Tibial artery (tissue), 4 donors: ENCODE measurements at regions not wholly inside any gene's neighbourhood (a gene's known extent, or its start where the extent isn't known, plus 50 kb on each side); places are given as distances from the start of the nearest gene placed in this dataset.

ENCODE experiments used
- DNase-seq, 2 donors: peaks; one replicate each; pipeline ENCODE4 v3.0.0-alpha.2; 2019
- H3K27ac ChIP-seq, 2 donors: fragments of 200-600 bp; sonication (generic) in 1 of 2; 1 replicate in 1 of 2; 2 replicates in 1 of 2; pipeline ENCODE4 v1.5.1; 2018 to 2019; ENCODE audit warnings: mild to moderate bottlenecking in 1 of 2
- H3K27me3 ChIP-seq, 2 donors: fragments of 200-600 bp; sonication (generic) in 1 of 2; one replicate each; pipeline versions ENCODE4 v1.5.1 to v1.6.0; 2016 to 2019
- H3K36me3 ChIP-seq, 3 donors: fragments of 200-600 bp; sonication (generic) in 2 of 3; one replicate each; pipeline ENCODE4 v1.5.1; 2016 to 2019; ENCODE audit warnings: mild to moderate bottlenecking in 2 of 3
- H3K4me1 ChIP-seq, 4 donors: fragments of 200-600 bp; sonication (generic) in 2 of 4; 1 replicate in 3 of 4; 2 replicates in 1 of 4; pipeline ENCODE4 v1.5.1; 2016 to 2019
- H3K4me3 ChIP-seq, 2 donors: fragments of 200-600 bp; sonication (generic) in 1 of 2; 1 replicate in 1 of 2; 2 replicates in 1 of 2; pipeline ENCODE4 v1.5.1; 2018 to 2019; ENCODE audit warnings: mild to moderate bottlenecking in 2 of 2
- H3K9me3 ChIP-seq, 3 donors: fragments of 200-600 bp; sonication (generic) in 1 of 3; one replicate each; pipeline ENCODE4 v1.5.1; 2016 to 2019
- intact Hi-C: fragments of 100-400 bp; cut with DNase I; formaldehyde crosslinking; loops from one replicate; pipeline ENCODE4 v1.15.0; 2023; ENCODE audit warnings: low total_unique reads
- TF ChIP-seq, protein P1 (sequence below), 2 experiments: fragments of 200-600 bp in 1 of 2; fragments of 450-650 bp in 1 of 2; IDR thresholded peaks; one replicate each; pipeline ENCODE4 v1.5.1; 2017 to 2019; ENCODE audit warnings: antibody characterized with exemption in 2 of 2, mild to moderate bottlenecking in 1 of 2, moderate library complexity in 1 of 2

DNA sequence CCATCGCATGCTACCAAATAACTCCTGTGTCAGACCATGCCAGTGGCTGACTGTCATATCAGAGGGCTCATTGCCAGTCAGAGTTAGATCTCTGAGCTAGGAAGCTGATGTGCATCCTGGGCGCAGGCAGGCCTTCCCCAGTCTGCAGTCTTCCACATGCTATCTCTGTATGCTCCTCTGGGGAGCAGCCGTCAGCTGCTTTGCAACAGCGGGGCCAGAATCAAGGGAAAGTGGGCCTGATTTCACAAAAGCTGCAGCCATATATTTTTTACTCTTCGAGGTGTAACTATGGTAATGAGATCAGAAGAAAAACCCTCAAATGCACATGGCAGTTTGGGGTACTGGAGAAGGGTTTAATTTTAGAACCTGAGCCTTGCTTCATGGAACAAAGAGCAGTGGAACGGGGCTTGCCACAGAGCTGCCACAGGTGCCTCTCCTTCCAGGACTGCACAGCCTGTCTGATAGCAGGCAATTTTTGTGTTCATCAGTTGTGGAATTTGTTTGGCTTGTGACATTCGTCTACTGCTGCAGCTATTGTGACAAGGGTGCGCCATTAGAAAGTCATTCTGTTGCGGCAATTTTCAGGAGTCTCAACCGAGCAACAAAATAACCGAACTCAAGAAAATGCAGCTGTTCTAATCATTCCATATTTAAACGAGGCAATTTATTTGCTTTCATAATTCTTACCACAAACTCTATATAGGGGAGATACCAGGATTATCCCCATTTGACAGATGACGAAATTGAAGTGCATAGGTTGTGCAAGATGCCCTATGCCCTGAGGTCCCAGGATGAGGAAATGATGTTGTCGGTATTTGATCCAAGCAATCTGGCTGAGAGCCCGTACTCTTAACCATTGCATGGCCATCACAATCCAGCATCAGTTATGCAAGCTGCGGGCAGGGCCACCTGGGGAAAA, 109.6 kb upstream of the CYRIA start:
- DNase-seq = no peak

DNA sequence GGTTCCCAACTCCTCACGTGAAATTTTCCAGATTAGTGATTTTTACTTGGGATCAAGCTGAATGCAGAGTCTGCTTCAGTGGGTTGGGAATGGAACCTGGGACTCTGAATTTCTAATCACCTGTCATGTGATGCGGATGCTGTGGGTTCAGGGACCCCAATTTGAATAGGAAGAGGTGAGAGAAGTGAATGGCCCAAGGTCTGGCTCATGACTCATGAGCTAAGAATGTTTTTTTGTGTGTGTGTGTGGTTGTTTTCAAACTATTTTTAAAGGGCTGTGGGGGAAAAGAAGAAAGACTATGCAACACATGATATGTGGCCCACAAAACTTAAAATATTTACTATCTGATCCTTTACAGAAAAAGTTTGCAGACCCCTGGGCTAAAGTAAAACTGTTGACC, 108.5 kb upstream of the CYRIA start:
- Histone ChIP-seq H3K36me3 (no peaks in the 10 kb centered on the region), H3K4me1 (no peaks in the 10 kb centered on the region), H3K9me3 (no peaks in the 10 kb centered on the region), H3K27ac (no peak overlapping the region), H3K4me3 (no peak overlapping the region), H3K27me3 (peaks cover 0 to 11% of the 10 kb centered on the region in 2 donors)
- no peak for DNase-seq
- intact Hi-C loops = no loop called here
- TF ChIP-seq, protein P1, sequence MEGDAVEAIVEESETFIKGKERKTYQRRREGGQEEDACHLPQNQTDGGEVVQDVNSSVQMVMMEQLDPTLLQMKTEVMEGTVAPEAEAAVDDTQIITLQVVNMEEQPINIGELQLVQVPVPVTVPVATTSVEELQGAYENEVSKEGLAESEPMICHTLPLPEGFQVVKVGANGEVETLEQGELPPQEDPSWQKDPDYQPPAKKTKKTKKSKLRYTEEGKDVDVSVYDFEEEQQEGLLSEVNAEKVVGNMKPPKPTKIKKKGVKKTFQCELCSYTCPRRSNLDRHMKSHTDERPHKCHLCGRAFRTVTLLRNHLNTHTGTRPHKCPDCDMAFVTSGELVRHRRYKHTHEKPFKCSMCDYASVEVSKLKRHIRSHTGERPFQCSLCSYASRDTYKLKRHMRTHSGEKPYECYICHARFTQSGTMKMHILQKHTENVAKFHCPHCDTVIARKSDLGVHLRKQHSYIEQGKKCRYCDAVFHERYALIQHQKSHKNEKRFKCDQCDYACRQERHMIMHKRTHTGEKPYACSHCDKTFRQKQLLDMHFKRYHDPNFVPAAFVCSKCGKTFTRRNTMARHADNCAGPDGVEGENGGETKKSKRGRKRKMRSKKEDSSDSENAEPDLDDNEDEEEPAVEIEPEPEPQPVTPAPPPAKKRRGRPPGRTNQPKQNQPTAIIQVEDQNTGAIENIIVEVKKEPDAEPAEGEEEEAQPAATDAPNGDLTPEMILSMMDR (IDR thresholded peaks at IDR 0.05) = no peak

More for the DNA sequence above, 109.6 kb upstream of the CYRIA start:
- Histone ChIP-seq H3K4me3 (no peak overlapping the region), H3K9me3 (no peaks in the 10 kb centered on the region), H3K27me3 (peaks cover 0 to 6% of the 10 kb centered on the region in 2 donors), H3K4me1 (no peaks in the 10 kb centered on the region), H3K27ac (no peak overlapping the region), H3K36me3 (no peaks in the 10 kb centered on the region)
- intact Hi-C loops = no loop called here
- TF ChIP-seq, protein P1 (IDR thresholded peaks at IDR 0.05) = no peak

DNA sequence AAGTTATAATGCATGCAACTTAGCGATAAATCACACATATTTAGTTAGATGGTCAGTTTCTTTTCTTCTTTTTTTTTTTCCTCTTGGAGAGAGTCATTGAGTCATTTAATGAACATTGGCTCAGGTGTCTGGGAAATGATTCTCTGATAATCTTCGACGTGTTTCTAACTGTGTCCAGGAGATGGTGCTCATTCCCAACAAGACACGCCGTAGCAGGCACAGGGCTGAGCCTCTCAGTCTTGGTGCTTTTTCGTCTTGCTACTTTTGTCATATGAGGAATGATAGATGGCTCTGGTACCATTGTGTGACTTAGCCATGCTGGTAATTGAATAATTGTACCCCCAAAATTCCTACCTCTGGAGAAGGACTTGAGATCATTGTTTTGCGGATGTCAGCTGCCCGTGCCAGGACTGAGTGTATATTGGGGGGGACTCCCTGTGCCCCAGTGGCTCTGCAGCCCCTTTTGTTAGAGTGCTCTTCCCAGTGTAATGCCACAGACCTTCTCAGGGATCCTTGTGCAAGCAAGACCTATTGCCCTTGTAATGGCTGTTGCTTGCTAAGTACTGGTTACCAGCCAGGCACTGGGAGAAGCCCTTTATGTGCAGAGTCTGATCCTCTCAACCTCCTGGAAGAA, 107.6 kb upstream of the CYRIA start:
- no peak for DNase-seq
- Histone ChIP-seq H3K27me3 (peaks cover 0 to 11% of the 10 kb centered on the region in 2 donors), H3K36me3 (no peaks in the 10 kb centered on the region), H3K4me3 (no peak overlapping the region), H3K27ac (no peak overlapping the region), H3K9me3 (no peaks in the 10 kb centered on the region), H3K4me1 (no peaks in the 10 kb centered on the region)
- TF ChIP-seq, protein P1 (IDR thresholded peaks at IDR 0.05) = peak; percentile 34 to 36
- intact Hi-C loops = no loop called here

DNA sequence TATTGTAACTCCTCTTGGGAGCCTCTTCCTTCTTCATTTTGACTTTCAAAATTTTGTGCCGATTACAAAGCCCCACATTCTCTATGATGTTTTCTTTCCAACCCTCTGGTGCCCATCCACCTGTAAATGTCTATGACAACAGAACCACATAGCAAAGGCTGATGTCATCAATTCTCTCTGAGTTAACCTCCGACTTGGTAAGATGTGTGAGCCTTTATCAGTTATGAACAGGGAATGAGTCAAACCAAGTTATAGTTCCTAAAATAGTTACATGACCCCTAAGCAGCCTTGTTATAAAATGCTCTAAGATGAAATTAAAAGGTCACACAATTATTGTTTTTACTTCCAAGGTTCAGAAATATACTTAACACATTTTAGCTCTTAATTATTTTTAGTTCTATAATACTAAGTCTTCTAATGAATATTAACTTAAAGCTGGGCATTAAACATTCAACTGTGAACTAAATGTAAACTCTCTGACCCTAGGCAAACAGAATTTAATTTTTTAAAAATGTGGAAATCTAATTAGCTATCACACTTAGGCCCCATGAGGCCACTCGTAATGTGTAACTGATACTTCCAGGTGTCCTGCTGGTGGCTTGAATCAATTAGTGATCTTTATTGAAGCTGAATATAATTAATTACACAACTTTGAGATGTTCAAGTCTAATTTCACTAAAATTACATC, 102.3 kb upstream of the CYRIA start:
- no peak for DNase-seq
- intact Hi-C loops = no loop called here
- H3K9me3 ChIP-seq = no peaks in the 10 kb centered on the region
- TF ChIP-seq, protein P1 (IDR thresholded peaks at IDR 0.05) = no peak
- no peak overlapping the region for H3K4me3 ChIP-seq
- H3K27ac ChIP-seq = no peak overlapping the region
- H3K36me3 ChIP-seq = no peaks in the 10 kb centered on the region
- peaks cover 0 to 11% of the 10 kb centered on the region in 2 donors for H3K27me3 ChIP-seq
- H3K4me1 ChIP-seq = no peaks in the 10 kb centered on the region

DNA sequence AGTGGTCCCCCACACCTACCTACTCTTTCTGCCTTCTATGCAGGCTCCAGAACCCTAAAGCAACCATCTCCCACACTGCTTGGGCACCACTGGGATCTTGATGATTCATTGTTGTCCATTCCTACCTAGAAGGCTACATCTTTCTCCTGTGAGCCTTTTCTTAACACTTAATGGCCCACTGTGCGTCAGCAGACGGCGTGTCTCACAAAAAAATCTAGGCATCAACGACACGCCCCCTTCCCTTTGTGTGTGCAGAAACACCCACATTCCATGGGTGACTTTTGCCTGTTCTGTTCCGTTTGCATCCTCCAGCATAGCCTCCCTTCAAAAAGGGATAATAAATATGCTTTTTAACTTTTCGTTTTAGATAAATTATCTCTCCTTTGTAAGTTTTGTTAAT, 99.7 kb upstream of the CYRIA start:
- intact Hi-C loops = no loop called here
- no peaks in the 10 kb centered on the region for H3K4me1 ChIP-seq
- H3K4me3 ChIP-seq = no peak overlapping the region
- H3K9me3 ChIP-seq = no peaks in the 10 kb centered on the region
- TF ChIP-seq, protein P1 (IDR thresholded peaks at IDR 0.05) = no peak
- DNase-seq = no peak
- H3K27ac ChIP-seq = no peak overlapping the region
- H3K27me3 ChIP-seq = peaks cover 0 to 5% of the 10 kb centered on the region in 2 donors
- H3K36me3 ChIP-seq = no peaks in the 10 kb centered on the region
